ENCODE measurements at regions not wholly inside any gene's neighbourhood (a gene's known extent, or its start where the extent isn't known, plus 50 kb on each side); places are given as distances from the start of the nearest gene placed in this dataset.

GRCh38 chr16:65794973-65795372, 571.5 kb upstream of the CDH5 start:
- ATAC-seq (no peak), DNase-seq (ENCODE audit: low spot score) (no peak)
- no peak overlapping the region for H3K27ac Mint-ChIP-seq
- no peaks in the 10 kb centered on the region for H3K9me3 Mint-ChIP-seq
- H3K36me3 Mint-ChIP-seq = no peaks in the 10 kb centered on the region
- CTCF ChIA-PET = interaction anchor here (0.8 to 1.2 kb wide), 2 partner anchors 46 to 90 kb away, joined by 3 to 4 read pairs; no protein-coding TSS in a partner anchor
- H3K4me3 Mint-ChIP-seq = no peak overlapping the region
- H3K4me1 Mint-ChIP-seq = peaks cover 7% of the 10 kb centered on the region
- TF ChIP-seq OVOL2 (CRISPR knock-in tag; IDR thresholded peaks at IDR 0.05; ENCODE audit: borderline replicate concordance) = no peak
- no peak for TF ChIP-seq MAX (CRISPR knock-in tag; IDR thresholded peaks at IDR 0.05)
- no peak for TF ChIP-seq PRRX2 (CRISPR knock-in tag; IDR thresholded peaks at IDR 0.05)
- TF ChIP-seq NFATC4 (CRISPR knock-in tag; IDR thresholded peaks at IDR 0.05) = no peak
- TF ChIP-seq ZNF416 (CRISPR knock-in tag; IDR thresholded peaks at IDR 0.05) = no peak
- no peak for TF ChIP-seq E2F4 (CRISPR knock-in tag; IDR thresholded peaks at IDR 0.05; ENCODE audit: borderline replicate concordance, low read depth)
- H3K27me3 Mint-ChIP-seq (ENCODE audit: low read depth) = no peaks in the 10 kb centered on the region
- POLR2A ChIA-PET = no interaction called here

GRCh38 chr16:65793781-65794180, 572.7 kb upstream of the CDH5 start:
- DNase-seq (ENCODE audit: low spot score) (no peak), ATAC-seq (no peak)
- Mint-ChIP-seq H3K27me3 (ENCODE audit: low read depth) (no peaks in the 10 kb centered on the region), H3K4me3 (no peak overlapping the region), H3K27ac (no peak overlapping the region), H3K9me3 (no peaks in the 10 kb centered on the region), H3K36me3 (no peaks in the 10 kb centered on the region), H3K4me1 (peaks cover 10% of the 10 kb centered on the region)
- ChIA-PET POLR2A (no interaction called here), CTCF (interaction anchor here (1.2 kb wide), 1 partner anchor 89 kb away, joined by 4 read pairs; no protein-coding TSS in a partner anchor)
- TF ChIP-seq GTF2I (CRISPR knock-in tag; conservative IDR thresholded peaks at IDR 0.05) = no peak
- TF ChIP-seq USF2 (CRISPR knock-in tag; IDR thresholded peaks at IDR 0.05) = no peak
- no peak for TF ChIP-seq ZNF121 (CRISPR knock-in tag; IDR thresholded peaks at IDR 0.05)
- TF ChIP-seq TEAD4 (CRISPR knock-in tag; IDR thresholded peaks at IDR 0.05) = no peak
- no peak for TF ChIP-seq SOX15 (CRISPR knock-in tag; IDR thresholded peaks at IDR 0.05)
- TF ChIP-seq HMGA2 (CRISPR knock-in tag; IDR thresholded peaks at IDR 0.05) = no peak
- TF ChIP-seq ELF4 (CRISPR knock-in tag; IDR thresholded peaks at IDR 0.05; ENCODE audit: low read depth) = no peak
- no peak for TF ChIP-seq E2F1 (CRISPR knock-in tag; IDR thresholded peaks at IDR 0.05)
- TF ChIP-seq ZNF232 (CRISPR knock-in tag; IDR thresholded peaks at IDR 0.05) = no peak
- no peak for TF ChIP-seq FOXP4 (CRISPR knock-in tag; IDR thresholded peaks at IDR 0.05)

- Mint-ChIP-seq H3K27me3 (ENCODE audit: low read depth) (peaks cover 3% of the 10 kb centered on the region; the same call in 1 of the 2 replicates), H3K4me3 (no peak overlapping the region), H3K9me3 (no peaks in the 10 kb centered on the region), H3K27ac (no peak overlapping the region; the same call in 1 of the 2 replicates), H3K36me3 (no peaks in the 10 kb centered on the region), H3K4me1 (peaks cover 8% of the 10 kb centered on the region)
- no peak for DNase-seq (ENCODE audit: low spot score)
- CTCF ChIA-PET = no interaction called here
- POLR2A ChIA-PET = no interaction called here
- ATAC-seq = no peak
- TF ChIP-seq E2F4 (CRISPR knock-in tag; IDR thresholded peaks at IDR 0.05; ENCODE audit: borderline replicate concordance, low read depth) (no peak), NFATC4 (CRISPR knock-in tag; IDR thresholded peaks at IDR 0.05) (no peak), MXD4 (CRISPR knock-in tag; IDR thresholded peaks at IDR 0.05; ENCODE audit: borderline replicate concordance) (no peak), ZNF396 (CRISPR knock-in tag; IDR thresholded peaks at IDR 0.05; ENCODE audit: borderline replicate concordance) (no peak), ZNF532 (CRISPR knock-in tag; IDR thresholded peaks at IDR 0.05; ENCODE audit: borderline replicate concordance) (no peak), PREB (CRISPR knock-in tag; IDR thresholded peaks at IDR 0.05; ENCODE audit: borderline replicate concordance) (no peak), ELF4 (CRISPR knock-in tag; IDR thresholded peaks at IDR 0.05; ENCODE audit: low read depth) (no peak)
Observed at GRCh38 chr16:65790768-65791167, 575.7 kb upstream of the CDH5 start.

Measured in WTC11 (cell line).